HepG2 (cell line): ENCODE measurements at regions not wholly inside any gene's neighbourhood (a gene's known extent, or its start where the extent isn't known, plus 50 kb on each side); places are given as distances from the start of the nearest gene placed in this dataset.

ENCODE experiments used
- BCLAF1 ChIP-seq: fragments of 450-650 bp; IDR thresholded peaks from 2 replicates; pipeline ENCODE4 v1.6.1; 2017; ENCODE audit warnings: mild to moderate bottlenecking
- CHCHD3 ChIP-seq: sonication (generic); formaldehyde crosslinking; IDR thresholded peaks from 2 replicates; pipeline ENCODE4 v1.8.0; 2022; ENCODE audit warnings: mild to moderate bottlenecking, missing genetic modification reagents, moderate library complexity
- HMGA1 ChIP-seq: sonication (generic); formaldehyde crosslinking; conservative IDR thresholded peaks from 2 replicates; pipeline ENCODE4 v1.4.0; 2020; ENCODE audit warnings: missing genetic modification reagents
- IRF9 ChIP-seq: sonication (generic); formaldehyde crosslinking; IDR thresholded peaks from 2 replicates; pipeline ENCODE4 v1.8.0; 2022; ENCODE audit warnings: missing genetic modification reagents, mild to moderate bottlenecking, borderline replicate concordance
- REST ChIP-seq, 2 experiments: IDR thresholded peaks; 2 replicates each; pipeline ENCODE4 v1.6.1; 2011 to 2012; ENCODE audit warnings: low read length in 2 of 2, borderline replicate concordance in 1 of 2, low read depth in 1 of 2, mild to moderate bottlenecking in 1 of 2, moderate library complexity in 1 of 2
- SIX1 ChIP-seq: sonication (generic); formaldehyde crosslinking; IDR thresholded peaks from 2 replicates; pipeline ENCODE4 v1.4.0; 2020; ENCODE audit warnings: missing genetic modification reagents, borderline replicate concordance
- UBTF ChIP-seq: sonication (generic); formaldehyde crosslinking; IDR thresholded peaks from 2 replicates; pipeline ENCODE4 v1.4.0; 2020; ENCODE audit warnings: mild to moderate bottlenecking, missing genetic modification reagents
- ZFP36L1 ChIP-seq: sonication (generic); formaldehyde crosslinking; IDR thresholded peaks from 2 replicates; pipeline ENCODE4 v1.8.0; 2022; ENCODE audit warnings: mild to moderate bottlenecking, missing genetic modification reagents, moderate library complexity
- ZNF609 ChIP-seq: sonication (generic); formaldehyde crosslinking; IDR thresholded peaks from 2 replicates; pipeline ENCODE4 v1.4.0; 2020; ENCODE audit warnings: mild to moderate bottlenecking, missing genetic modification reagents, borderline replicate concordance
- ZNF619 ChIP-seq: sonication (generic); formaldehyde crosslinking; IDR thresholded peaks from 2 replicates; pipeline ENCODE4 v1.4.0; 2020; ENCODE audit warnings: mild to moderate bottlenecking, missing genetic modification reagents
- ZNF678 ChIP-seq: sonication (generic); formaldehyde crosslinking; IDR thresholded peaks from 2 replicates; pipeline ENCODE4 v1.4.0; 2020; ENCODE audit warnings: mild to moderate bottlenecking, missing genetic modification reagents
- ZSCAN22 ChIP-seq: sonication (generic); formaldehyde crosslinking; IDR thresholded peaks from 2 replicates; pipeline ENCODE4 v1.4.0; 2020; ENCODE audit warnings: mild to moderate bottlenecking, missing genetic modification reagents

GRCh38 chr6:53432318-53433161, 83.8 kb upstream of the ELOVL5 start (continued):
- no peak for TF ChIP-seq REST (IDR thresholded peaks at IDR 0.05; ENCODE audit: borderline replicate concordance in 1 of 2, low read depth in 1 of 2, low read length in 2 of 2)
- no peak; the same call in 1 of the 2 replicates for TF ChIP-seq IRF9 (CRISPR knock-in tag)
- no peak for TF ChIP-seq HMGA1 (CRISPR knock-in tag)
- TF ChIP-seq ZFP36L1, result no peak; the same call in 1 of the 2 replicates
- no peak for TF ChIP-seq UBTF (CRISPR knock-in tag)
- TF ChIP-seq BCLAF1, result no peak
- TF ChIP-seq ZNF619, result no peak
- no peak for TF ChIP-seq ZSCAN22
- peak; percentile 67; the same call in 1 of the 2 replicates for TF ChIP-seq ZNF609
- no peak for TF ChIP-seq CHCHD3 (CRISPR knock-in tag)
- peak; percentile 91 for TF ChIP-seq SIX1 (CRISPR knock-in tag)
- TF ChIP-seq ZNF678 (CRISPR knock-in tag), result no peak
